PC-3 (cell line): ENCODE measurements at regions not wholly inside any gene's neighbourhood (a gene's known extent, or its start where the extent isn't known, plus 50 kb on each side); places are given as distances from the start of the nearest gene placed in this dataset.

ENCODE experiments used
- ATAC-seq: fragments of 200-7000 bp; cut with Tn5 transposase; 2 replicates; pipeline ENCODE4 v1.9.1; 2020; ENCODE audit warnings: mild to moderate bottlenecking, moderate library complexity
- BruUV-seq: library from RNA; stranded (reverse); fragments of 400-500 nt; replicated peaks from 2 replicates; lab custom pipeline; 2021; lab: Mats Ljungman, UMichigan
- CTCF ChIA-PET: fragments of 300-600 bp; sonication (Branson Sonifier 250); formaldehyde crosslinking; loops from one replicate; lab custom pipeline; 2022; ENCODE audit warnings: antibody characterized with exemption; lab: Charles Lee
- POLR2A ChIA-PET: fragments of 300-600 bp; sonication (Branson Sonifier 250); formaldehyde crosslinking; loops from one replicate; lab custom pipeline; 2022; ENCODE audit warnings: antibody characterized with exemption; ENCODE audit not compliant: unreplicated experiment; lab: Charles Lee
- DNase-seq: peaks from one replicate; pipeline ENCODE4 v3.0.0-alpha.2; 2015
- H2AFZ ChIP-seq: fragments of 300-600 bp; sonication (generic); 2 replicates; pipeline ENCODE4 v1.6.0; 2016; ENCODE audit warnings: antibody characterized with exemption, low read length
- H3F3A ChIP-seq: fragments of 300-600 bp; sonication (generic); one replicate; pipeline ENCODE4 v1.6.0; 2017; ENCODE audit warnings: antibody characterized with exemption, low read length, control low read depth, mild to moderate bottlenecking; ENCODE audit not compliant: unreplicated experiment
- H3K27ac ChIP-seq: fragments of 300-600 bp; sonication (generic); 2 replicates; pipeline ENCODE4 v1.5.1; 2016; ENCODE audit warnings: mild to moderate bottlenecking, low read length
- H3K27me3 ChIP-seq: fragments of 300-600 bp; sonication (generic); 2 replicates; pipeline ENCODE4 v1.6.1; 2016; ENCODE audit warnings: low read length, mixed read lengths
- H3K36me3 ChIP-seq: fragments of 300-600 bp; sonication (generic); 2 replicates; pipeline ENCODE4 v1.6.1; 2016; ENCODE audit warnings: low read depth, mixed run types, low read length, mixed read lengths
- H3K4me1 ChIP-seq: fragments of 300-600 bp; sonication (generic); 2 replicates; pipeline ENCODE4 v1.5.1; 2016; ENCODE audit warnings: low read length; ENCODE audit not compliant: insufficient read depth
- H3K4me2 ChIP-seq: fragments of 300-600 bp; sonication (generic); 2 replicates; pipeline ENCODE4 v1.6.0; 2016; ENCODE audit warnings: low read length
- H3K4me3 ChIP-seq: fragments of 300-600 bp; sonication (generic); 2 replicates; pipeline ENCODE4 v1.5.1; 2016; ENCODE audit warnings: mild to moderate bottlenecking, low read length, mixed read lengths
- H3K79me2 ChIP-seq: fragments of 300-600 bp; sonication (generic); 2 replicates; pipeline ENCODE4 v1.6.1; 2017; ENCODE audit warnings: low read length, mixed read lengths
- H3K9ac ChIP-seq: fragments of 300-600 bp; sonication (generic); 2 replicates; pipeline ENCODE4 v1.6.0; 2016; ENCODE audit warnings: mild to moderate bottlenecking, low read length
- H3K9me2 ChIP-seq: fragments of 300-600 bp; sonication (generic); replicated peaks from 2 replicates; pipeline ENCODE4 v1.6.1; 2016; ENCODE audit warnings: mixed run types, low read length, mixed read lengths
- H3K9me3 ChIP-seq: fragments of 300-600 bp; sonication (generic); 2 replicates; pipeline ENCODE4 v1.6.1; 2016; ENCODE audit warnings: low read length, mixed read lengths
- H4K20me1 ChIP-seq: fragments of 300-600 bp; sonication (generic); 2 replicates; pipeline ENCODE4 v1.6.1; 2016; ENCODE audit warnings: low read length, mixed read lengths
- EZH2 ChIP-seq: fragments of 300-600 bp; sonication (generic); IDR thresholded peaks from one replicate; pipeline ENCODE4 v1.6.1; 2017; ENCODE audit warnings: antibody characterized with exemption, mild to moderate bottlenecking, low read length; ENCODE audit not compliant: unreplicated experiment
- EZH2phosphoT487 ChIP-seq: fragments of 300-600 bp; sonication (generic); IDR thresholded peaks from 2 replicates; pipeline ENCODE4 v1.6.1; 2018; ENCODE audit warnings: mild to moderate bottlenecking, antibody characterized with exemption, low read length, borderline replicate concordance
- intact Hi-C: fragments of 100-400 bp; cut with micrococcal nuclease; formaldehyde crosslinking; loops from 2 replicates; pipeline ENCODE4 v1.9.0; 2023
- TF ChIP-seq, protein P1 (sequence below): fragments of 300-600 bp; sonication (generic); conservative IDR thresholded peaks from 2 replicates; pipeline ENCODE4 v1.5.1; 2017; ENCODE audit warnings: antibody characterized with exemption, low read depth, mild to moderate bottlenecking, low read length

DNA sequence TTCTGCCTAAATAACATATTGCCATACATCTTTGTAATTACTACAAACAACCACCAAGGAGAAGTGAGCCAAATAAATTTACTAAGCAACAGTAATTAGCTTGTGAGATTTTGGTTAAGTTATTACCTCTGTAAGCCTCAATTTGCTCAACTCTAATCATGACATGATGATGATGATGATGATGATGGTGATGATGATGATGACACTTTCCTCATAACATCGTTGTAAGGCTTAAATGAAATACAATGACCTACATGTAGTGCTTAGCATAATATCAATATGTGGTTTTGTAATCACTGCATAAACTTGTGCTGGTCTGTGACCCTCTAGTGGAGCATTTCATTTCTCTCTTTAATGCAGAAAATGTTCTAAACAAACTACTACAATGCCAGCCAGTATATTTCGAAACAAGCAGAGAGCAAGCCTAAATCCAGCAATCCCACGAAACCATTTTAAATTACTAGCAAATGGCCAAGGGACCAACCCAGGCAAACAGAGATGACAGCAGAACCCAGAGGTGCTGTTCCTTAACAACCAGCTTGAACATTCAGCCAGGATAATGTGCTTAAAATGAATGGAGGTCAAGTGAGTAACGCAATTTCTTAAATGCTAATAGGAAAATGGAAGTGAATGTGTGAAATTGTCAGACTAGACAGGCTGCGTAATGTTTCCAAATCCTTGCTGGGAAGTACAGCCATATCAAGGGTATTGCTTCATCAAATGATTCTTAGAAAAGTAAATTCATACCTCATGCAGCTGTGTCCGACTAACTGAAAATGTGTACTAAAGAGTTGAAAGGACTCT, 281.9 kb upstream of the PUM3 start:
- BruUV-seq: no TSS peak
- ATAC-seq: no peak
- intact Hi-C loops: no loop called here

DNA sequence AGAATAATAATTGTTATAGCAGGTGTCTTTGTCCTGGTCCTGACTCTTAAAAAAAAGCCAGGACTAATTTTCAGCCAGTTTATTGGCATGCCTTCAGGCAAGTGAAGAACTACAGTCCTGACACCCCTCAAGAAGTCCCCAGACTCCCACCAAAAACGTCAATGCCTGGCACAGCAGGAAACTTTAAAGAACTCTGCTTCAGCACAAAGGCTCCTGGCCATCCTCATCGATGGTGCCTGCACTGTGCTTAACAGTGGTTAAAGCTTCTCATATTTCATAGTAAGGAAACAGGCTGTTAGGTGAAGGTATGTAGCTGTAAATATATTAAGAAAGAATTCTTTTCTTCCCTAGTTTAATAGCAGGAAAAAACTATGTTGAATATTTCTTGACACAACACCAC, 280.1 kb upstream of the PUM3 start:
- intact Hi-C loops: no loop called here
- DNase-seq: no peak
- TF ChIP-seq EZH2 (no peak), EZH2phosphoT487 (no peak)
- TF ChIP-seq, protein P1, sequence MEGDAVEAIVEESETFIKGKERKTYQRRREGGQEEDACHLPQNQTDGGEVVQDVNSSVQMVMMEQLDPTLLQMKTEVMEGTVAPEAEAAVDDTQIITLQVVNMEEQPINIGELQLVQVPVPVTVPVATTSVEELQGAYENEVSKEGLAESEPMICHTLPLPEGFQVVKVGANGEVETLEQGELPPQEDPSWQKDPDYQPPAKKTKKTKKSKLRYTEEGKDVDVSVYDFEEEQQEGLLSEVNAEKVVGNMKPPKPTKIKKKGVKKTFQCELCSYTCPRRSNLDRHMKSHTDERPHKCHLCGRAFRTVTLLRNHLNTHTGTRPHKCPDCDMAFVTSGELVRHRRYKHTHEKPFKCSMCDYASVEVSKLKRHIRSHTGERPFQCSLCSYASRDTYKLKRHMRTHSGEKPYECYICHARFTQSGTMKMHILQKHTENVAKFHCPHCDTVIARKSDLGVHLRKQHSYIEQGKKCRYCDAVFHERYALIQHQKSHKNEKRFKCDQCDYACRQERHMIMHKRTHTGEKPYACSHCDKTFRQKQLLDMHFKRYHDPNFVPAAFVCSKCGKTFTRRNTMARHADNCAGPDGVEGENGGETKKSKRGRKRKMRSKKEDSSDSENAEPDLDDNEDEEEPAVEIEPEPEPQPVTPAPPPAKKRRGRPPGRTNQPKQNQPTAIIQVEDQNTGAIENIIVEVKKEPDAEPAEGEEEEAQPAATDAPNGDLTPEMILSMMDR: no peak
- POLR2A ChIA-PET: no interaction called here
- no peak for ATAC-seq
- Histone ChIP-seq H3K4me1 (no peaks in the 10 kb centered on the region), H3K36me3 (no peaks in the 10 kb centered on the region), H3K79me2 (no peaks in the 10 kb centered on the region), H3K27me3 (peaks cover 25% of the 10 kb centered on the region), H2AFZ (no peak overlapping the region), H3K4me2 (no peak overlapping the region), H3F3A (no peaks in the 10 kb centered on the region), H3K9ac (no peak overlapping the region), H4K20me1 (no peaks in the 10 kb centered on the region), H3K9me2 (no peaks in the 10 kb centered on the region), H3K27ac (no peak overlapping the region), H3K4me3 (no peak overlapping the region), H3K9me3 (no peaks in the 10 kb centered on the region)
- BruUV-seq: no TSS peak
- CTCF ChIA-PET: no interaction called here

More for the DNA sequence above, 281.9 kb upstream of the PUM3 start:
- Histone ChIP-seq H3F3A (no peaks in the 10 kb centered on the region), H3K4me3 (no peak overlapping the region), H3K9ac (no peak overlapping the region), H3K79me2 (no peaks in the 10 kb centered on the region), H4K20me1 (no peaks in the 10 kb centered on the region), H3K27me3 (peaks cover 15% of the 10 kb centered on the region), H3K9me2 (no peaks in the 10 kb centered on the region), H3K36me3 (no peaks in the 10 kb centered on the region), H3K4me1 (no peaks in the 10 kb centered on the region), H3K4me2 (no peak overlapping the region), H2AFZ (no peak overlapping the region), H3K27ac (no peak overlapping the region), H3K9me3 (no peaks in the 10 kb centered on the region)
- no peak for TF ChIP-seq EZH2phosphoT487
- TF ChIP-seq EZH2: no peak
- TF ChIP-seq, protein P1: no peak
- POLR2A ChIA-PET: no interaction called here
- CTCF ChIA-PET: no interaction called here
- no peak for DNase-seq

DNA sequence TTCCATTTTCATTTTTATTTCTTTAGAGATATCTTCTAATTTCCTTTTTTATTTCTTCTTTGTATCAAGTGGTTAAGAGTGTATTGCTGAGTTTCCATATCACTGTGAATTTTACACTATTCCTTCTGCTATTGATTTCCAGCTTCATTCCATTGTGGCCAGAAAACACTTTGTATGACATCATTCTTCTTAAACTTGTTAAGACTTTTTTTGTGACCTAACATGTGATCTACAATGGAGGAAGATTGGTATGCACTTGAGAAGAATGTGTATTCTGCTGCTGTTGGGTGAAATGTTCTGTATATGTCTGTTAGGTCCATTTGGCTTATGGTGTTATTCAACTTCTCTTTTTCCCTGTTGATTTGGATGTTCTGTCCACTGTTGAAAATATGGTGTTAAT, 274.2 kb upstream of the PUM3 start:
- Histone ChIP-seq H3K79me2 (no peaks in the 10 kb centered on the region), H4K20me1 (no peaks in the 10 kb centered on the region), H3K27ac (no peak overlapping the region), H3K9me2 (no peaks in the 10 kb centered on the region), H3K4me3 (no peak overlapping the region), H3K9ac (no peak overlapping the region), H3F3A (no peaks in the 10 kb centered on the region), H3K4me1 (no peaks in the 10 kb centered on the region), H3K27me3 (peaks cover 19% of the 10 kb centered on the region; the same call in 1 of the 2 replicates), H3K36me3 (no peaks in the 10 kb centered on the region), H3K4me2 (no peak overlapping the region), H3K9me3 (0 out of 2 replicates have a peak, but pooled peaks cover 5% of the 10 kb centered on the region), H2AFZ (no peak overlapping the region)
- POLR2A ChIA-PET: no interaction called here
- intact Hi-C loops: no loop called here
- DNase-seq (no peak), ATAC-seq (no peak)
- TF ChIP-seq, protein P1: no peak
- TF ChIP-seq EZH2phosphoT487: no peak
- no TSS peak for BruUV-seq
- CTCF ChIA-PET: no interaction called here
